ENCODE measurements at regions not wholly inside any gene's neighbourhood (a gene's known extent, or its start where the extent isn't known, plus 50 kb on each side); places are given as distances from the start of the nearest gene placed in this dataset.

- ATAC-seq (ENCODE audit: insufficient read depth, low FRiP score) (no peak), DNase-seq (no peak)
- no peak for TF ChIP-seq CTCF (IDR thresholded peaks at IDR 0.05; ENCODE audit: control extremely low read depth, extremely low read depth)
- Histone ChIP-seq H3K4me3 (no peak overlapping the region), H3K27me3 (ENCODE audit: control insufficient read depth in 3 of 3, insufficient read depth in 3 of 3, low read length in 2 of 3) (no peaks in the 10 kb centered on the region), H3K9ac (ENCODE audit: insufficient read depth in 1 of 2, low read length in 2 of 2) (no peak overlapping the region), H3K4me1 (ENCODE audit: control insufficient read depth in 5 of 5, insufficient read depth in 5 of 5, low read length in 5 of 5) (no peaks in the 10 kb centered on the region), H3K9me3 (ENCODE audit: control insufficient read depth in 4 of 4, insufficient read depth in 3 of 4, low read length in 3 of 4) (peaks cover 0 to 4% (median 0%) of the 10 kb centered on the region in 4 donors), H3K27ac (ENCODE audit: low read depth in 1 of 2, low read length in 1 of 2) (no peak overlapping the region), H3K36me3 (ENCODE audit: control insufficient read depth in 4 of 4, insufficient read depth in 4 of 4, low read length in 4 of 4) (no peaks in the 10 kb centered on the region)
- 90 to 92% methylated on average over 4 of the region's 4 CpGs for WGBS, 2 donors
Measured at GRCh38 chr1:29956349-29957030, 720.2 kb downstream of the PTPRU start.

GRCh38 chr1:29954591-29954990 lies 718.3 kb downstream of the PTPRU start:
- peaks cover 0 to 10% (median 0%) of the 10 kb centered on the region in 4 donors for H3K9me3 ChIP-seq (ENCODE audit: control insufficient read depth in 4 of 4, insufficient read depth in 3 of 4, low read length in 3 of 4)
- no peak overlapping the region for H3K27ac ChIP-seq (ENCODE audit: low read depth in 1 of 2, low read length in 1 of 2)
- no peak overlapping the region for H3K4me3 ChIP-seq
- no peaks in the 10 kb centered on the region for H3K4me1 ChIP-seq (ENCODE audit: control insufficient read depth in 5 of 5, insufficient read depth in 5 of 5, low read length in 5 of 5)
- H3K36me3 ChIP-seq (ENCODE audit: control insufficient read depth in 4 of 4, insufficient read depth in 4 of 4, low read length in 4 of 4): no peaks in the 10 kb centered on the region
- TF ChIP-seq CTCF (IDR thresholded peaks at IDR 0.05; ENCODE audit: control extremely low read depth, extremely low read depth): no peak
- WGBS, 2 donors: 88% methylated on average over 3 of the region's 3 CpGs
- no peak for DNase-seq
- H3K9ac ChIP-seq (ENCODE audit: insufficient read depth in 1 of 2, low read length in 2 of 2): no peak overlapping the region
- no peak for ATAC-seq (ENCODE audit: insufficient read depth, low FRiP score)
- H3K27me3 ChIP-seq (ENCODE audit: control insufficient read depth in 3 of 3, insufficient read depth in 3 of 3, low read length in 2 of 3): no peaks in the 10 kb centered on the region

- no peak for DNase-seq
- TF ChIP-seq CTCF (IDR thresholded peaks at IDR 0.05; ENCODE audit: control extremely low read depth, extremely low read depth): no peak
- H3K36me3 ChIP-seq (ENCODE audit: control insufficient read depth in 4 of 4, insufficient read depth in 4 of 4, low read length in 4 of 4): no peaks in the 10 kb centered on the region
- no peak for ATAC-seq (ENCODE audit: insufficient read depth, low FRiP score)
- peaks cover 0 to 10% (median 0%) of the 10 kb centered on the region in 4 donors for H3K9me3 ChIP-seq (ENCODE audit: control insufficient read depth in 4 of 4, insufficient read depth in 3 of 4, low read length in 3 of 4)
- 37 to 44% methylated on average over 7 of the region's 7 CpGs for WGBS, 2 donors
- no peak overlapping the region for H3K9ac ChIP-seq (ENCODE audit: insufficient read depth in 1 of 2, low read length in 2 of 2)
- no peak overlapping the region for H3K27ac ChIP-seq (ENCODE audit: low read depth in 1 of 2, low read length in 1 of 2)
- H3K4me3 ChIP-seq: no peak overlapping the region
- no peaks in the 10 kb centered on the region for H3K4me1 ChIP-seq (ENCODE audit: control insufficient read depth in 5 of 5, insufficient read depth in 5 of 5, low read length in 5 of 5)
- H3K27me3 ChIP-seq (ENCODE audit: control insufficient read depth in 3 of 3, insufficient read depth in 3 of 3, low read length in 2 of 3): peaks cover 0 to 4% (median 0%) of the 10 kb centered on the region in 3 donors
Measured at GRCh38 chr1:29953961-29954360, 717.6 kb downstream of the PTPRU start.

- 48 to 70% methylated on average over 1 of the region's 1 CpG for WGBS, 2 donors
- Histone ChIP-seq H3K4me1 (ENCODE audit: control insufficient read depth in 5 of 5, insufficient read depth in 5 of 5, low read length in 5 of 5) (peaks cover 0 to 8% (median 1%) of the 10 kb centered on the region in 5 donors), H3K9me3 (ENCODE audit: control insufficient read depth in 4 of 4, insufficient read depth in 3 of 4, low read length in 3 of 4) (peaks cover 0 to 6% (median 0%) of the 10 kb centered on the region in 4 donors), H3K4me3 (no peak overlapping the region), H3K27ac (ENCODE audit: low read depth in 1 of 2, low read length in 1 of 2) (no peak overlapping the region), H3K36me3 (ENCODE audit: control insufficient read depth in 4 of 4, insufficient read depth in 4 of 4, low read length in 4 of 4) (no peaks in the 10 kb centered on the region), H3K9ac (ENCODE audit: insufficient read depth in 1 of 2, low read length in 2 of 2) (no peak overlapping the region), H3K27me3 (ENCODE audit: control insufficient read depth in 3 of 3, insufficient read depth in 3 of 3, low read length in 2 of 3) (peaks cover 0 to 10% (median 6%) of the 10 kb centered on the region in 3 donors)
- DNase-seq (no peak), ATAC-seq (ENCODE audit: insufficient read depth, low FRiP score) (no peak)
- no peak for TF ChIP-seq CTCF (IDR thresholded peaks at IDR 0.05; ENCODE audit: control extremely low read depth, extremely low read depth)
Measured at GRCh38 chr1:29949676-29950075, 713.4 kb downstream of the PTPRU start.
